ENCODE measurements at regions not wholly inside any gene's neighbourhood (a gene's known extent, or its start where the extent isn't known, plus 50 kb on each side); places are given as distances from the start of the nearest gene placed in this dataset.

- CTCF ChIA-PET: no interaction called here
- Histone ChIP-seq H3K27ac (no peak overlapping the region), H3K9me3 (ENCODE audit: insufficient read depth, low read depth) (no peaks in the 10 kb centered on the region), H3K4me2 (no peak overlapping the region), H3K27me3 (ENCODE audit: insufficient read depth, low read depth) (no peaks in the 10 kb centered on the region), H3K79me2 (ENCODE audit: low read depth) (no peaks in the 10 kb centered on the region), H3K4me1 (replicated peaks; ENCODE audit: insufficient read depth) (no peaks in the 10 kb centered on the region), H2AFZ (no peak overlapping the region), H4K20me1 (ENCODE audit: insufficient read depth) (no peaks in the 10 kb centered on the region), H3K9me2 (ENCODE audit: insufficient read depth) (no peaks in the 10 kb centered on the region), H3K36me3 (ENCODE audit: low read depth) (no peaks in the 10 kb centered on the region), H3K4me3 (no peak overlapping the region), H3F3A (ENCODE audit: insufficient read depth, low read depth) (no peaks in the 10 kb centered on the region)
- POLR2A ChIA-PET (ENCODE audit: unreplicated experiment): no interaction called here
- TF ChIP-seq EZH2 (IDR thresholded peaks at IDR 0.05; ENCODE audit: low read depth) (no peak), CTCF (conservative IDR thresholded peaks at IDR 0.05) (no peak)
- no peak for DNase-seq
- intact Hi-C loops (cut with micrococcal nuclease; ENCODE audit: unreplicated experiment): no loop called here
- BruUV-seq (replicated peaks): no TSS peak
Observed at GRCh38 chr12:60184096-60184495, 588.3 kb downstream of the SLC16A7 start.

- no peaks in the 10 kb centered on the region for H3K4me1 ChIP-seq (replicated peaks; ENCODE audit: insufficient read depth)
- no peak for DNase-seq
- H3F3A ChIP-seq (ENCODE audit: insufficient read depth, low read depth): no peaks in the 10 kb centered on the region
- TF ChIP-seq EZH2 (IDR thresholded peaks at IDR 0.05; ENCODE audit: low read depth): no peak
- no peak for TF ChIP-seq CTCF (conservative IDR thresholded peaks at IDR 0.05)
- H3K9me3 ChIP-seq (ENCODE audit: insufficient read depth, low read depth): no peaks in the 10 kb centered on the region
- H3K36me3 ChIP-seq (ENCODE audit: low read depth): no peaks in the 10 kb centered on the region
- ChIA-PET POLR2A (ENCODE audit: unreplicated experiment) (no interaction called here), CTCF (no interaction called here)
- no peaks in the 10 kb centered on the region for H3K79me2 ChIP-seq (ENCODE audit: low read depth)
- BruUV-seq (replicated peaks): no TSS peak
- no peak overlapping the region for H3K4me2 ChIP-seq
- H2AFZ ChIP-seq: no peak overlapping the region
- no peaks in the 10 kb centered on the region for H3K9me2 ChIP-seq (ENCODE audit: insufficient read depth)
- no peak overlapping the region for H3K27ac ChIP-seq
- no peak overlapping the region for H3K4me3 ChIP-seq
- intact Hi-C loops (cut with micrococcal nuclease; ENCODE audit: unreplicated experiment): no loop called here
- no peaks in the 10 kb centered on the region for H4K20me1 ChIP-seq (ENCODE audit: insufficient read depth)
- no peaks in the 10 kb centered on the region for H3K27me3 ChIP-seq (ENCODE audit: insufficient read depth, low read depth)
Observed at GRCh38 chr12:60185060-60185459, 589.2 kb downstream of the SLC16A7 start.

- Histone ChIP-seq H3K4me3 (no peak overlapping the region), H3F3A (ENCODE audit: insufficient read depth, low read depth) (no peaks in the 10 kb centered on the region), H2AFZ (no peak overlapping the region), H3K9me3 (ENCODE audit: insufficient read depth, low read depth) (no peaks in the 10 kb centered on the region), H3K27me3 (ENCODE audit: insufficient read depth, low read depth) (no peaks in the 10 kb centered on the region), H3K4me1 (replicated peaks; ENCODE audit: insufficient read depth) (no peaks in the 10 kb centered on the region), H3K79me2 (ENCODE audit: low read depth) (no peaks in the 10 kb centered on the region), H3K9me2 (ENCODE audit: insufficient read depth) (no peaks in the 10 kb centered on the region), H4K20me1 (ENCODE audit: insufficient read depth) (no peaks in the 10 kb centered on the region), H3K36me3 (ENCODE audit: low read depth) (no peaks in the 10 kb centered on the region), H3K27ac (no peak overlapping the region), H3K4me2 (no peak overlapping the region)
- intact Hi-C loops (cut with micrococcal nuclease; ENCODE audit: unreplicated experiment): no loop called here
- BruUV-seq (replicated peaks): no TSS peak
- ChIA-PET POLR2A (ENCODE audit: unreplicated experiment) (no interaction called here), CTCF (no interaction called here)
- TF ChIP-seq CTCF (conservative IDR thresholded peaks at IDR 0.05) (no peak), EZH2 (IDR thresholded peaks at IDR 0.05; ENCODE audit: low read depth) (no peak)
- no peak for DNase-seq
Observed at GRCh38 chr12:60191271-60191670, 595.4 kb downstream of the SLC16A7 start.
